ENCODE measurements at regions not wholly inside any gene's neighbourhood (a gene's known extent, or its start where the extent isn't known, plus 50 kb on each side); places are given as distances from the start of the nearest gene placed in this dataset.

GRCh38 chr7:46572691-46573090 is 651.6 kb upstream of the IGFBP3 start:
- no peak for TF ChIP-seq CTCF (IDR thresholded peaks at IDR 0.05 in 2 of 3, conservative IDR thresholded peaks at IDR 0.05 in 1 of 3; ENCODE audit: control insufficient read depth in 2 of 3, extremely low read depth in 1 of 3, insufficient read depth in 1 of 3, low read depth in 3 of 3, low read length in 3 of 3)
- TF ChIP-seq, protein P1, sequence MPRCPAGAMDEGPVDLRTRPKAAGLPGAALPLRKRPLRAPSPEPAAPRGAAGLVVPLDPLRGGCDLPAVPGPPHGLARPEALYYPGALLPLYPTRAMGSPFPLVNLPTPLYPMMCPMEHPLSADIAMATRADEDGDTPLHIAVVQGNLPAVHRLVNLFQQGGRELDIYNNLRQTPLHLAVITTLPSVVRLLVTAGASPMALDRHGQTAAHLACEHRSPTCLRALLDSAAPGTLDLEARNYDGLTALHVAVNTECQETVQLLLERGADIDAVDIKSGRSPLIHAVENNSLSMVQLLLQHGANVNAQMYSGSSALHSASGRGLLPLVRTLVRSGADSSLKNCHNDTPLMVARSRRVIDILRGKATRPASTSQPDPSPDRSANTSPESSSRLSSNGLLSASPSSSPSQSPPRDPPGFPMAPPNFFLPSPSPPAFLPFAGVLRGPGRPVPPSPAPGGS (IDR thresholded peaks at IDR 0.05; ENCODE audit: borderline replicate concordance, insufficient read depth, low read depth, low read length, poor library complexity, severe bottlenecking), result no peak
- TF ChIP-seq SMAD1 (IDR thresholded peaks at IDR 0.05; ENCODE audit: low read depth, partially characterized antibody), result no peak
- no peak for TF ChIP-seq REST (IDR thresholded peaks at IDR 0.05; ENCODE audit: low read depth, low read length)
- TF ChIP-seq TAF1 (IDR thresholded peaks at IDR 0.05; ENCODE audit: borderline replicate concordance, low read depth, low read length), result no peak
- no peak for TF ChIP-seq YBX1 (IDR thresholded peaks at IDR 0.05)
- TF ChIP-seq PAX5 (IDR thresholded peaks at IDR 0.05; ENCODE audit: borderline replicate concordance, low read depth, low read length), result no peak
- no peak for TF ChIP-seq KDM1A (IDR thresholded peaks at IDR 0.05; ENCODE audit: borderline replicate concordance)
